ENCODE measurements at regions not wholly inside any gene's neighbourhood (a gene's known extent, or its start where the extent isn't known, plus 50 kb on each side); places are given as distances from the start of the nearest gene placed in this dataset.

DNA sequence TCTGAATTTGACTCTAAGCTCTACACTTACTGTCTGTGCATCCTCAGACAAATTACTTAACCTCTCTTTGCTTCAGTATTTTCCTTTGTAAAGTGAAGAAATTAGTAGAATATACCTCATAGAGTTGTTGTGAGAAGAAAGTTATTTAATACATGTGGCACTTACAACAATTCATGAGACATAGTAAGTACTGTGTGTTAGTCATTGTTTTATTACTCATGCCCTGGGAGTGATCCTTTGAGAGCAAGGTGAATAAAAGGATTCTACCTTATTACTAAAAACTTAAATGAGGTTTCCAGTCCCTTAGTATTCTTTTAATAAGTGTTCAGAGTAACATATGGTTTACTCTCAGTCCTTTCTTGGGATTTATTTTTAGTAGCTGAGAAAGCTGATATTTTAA is 233.6 kb upstream of the MAP3K7 start:
- no peak for DNase-seq (ENCODE audit: low read depth)
- TF ChIP-seq CTCF (conservative IDR thresholded peaks at IDR 0.05; ENCODE audit: low read length) = no peak

GRCh38 chr6:90819483-90819882 is 232.6 kb upstream of the MAP3K7 start:
- no peak for TF ChIP-seq CTCF (conservative IDR thresholded peaks at IDR 0.05; ENCODE audit: low read length)
- DNase-seq (ENCODE audit: low read depth) = no peak
- H3K4me3 ChIP-seq (ENCODE audit: low read length) = no peak overlapping the region

More for the DNA sequence above, 233.6 kb upstream of the MAP3K7 start:
- no peak overlapping the region for H3K4me3 ChIP-seq (ENCODE audit: low read length)

- no peak overlapping the region for H3K4me3 ChIP-seq (ENCODE audit: low read length)
- no peak for TF ChIP-seq CTCF (conservative IDR thresholded peaks at IDR 0.05; ENCODE audit: low read length)
- peak; percentile 1 for DNase-seq (ENCODE audit: low read depth)
Measured at GRCh38 chr6:90818163-90818562, 231.3 kb upstream of the MAP3K7 start.

- DNase-seq (ENCODE audit: low read depth) = no peak
- TF ChIP-seq CTCF (conservative IDR thresholded peaks at IDR 0.05; ENCODE audit: low read length) = no peak
- H3K4me3 ChIP-seq (ENCODE audit: low read length) = no peak overlapping the region
Measured at GRCh38 chr6:90816764-90817163, 229.9 kb upstream of the MAP3K7 start.

- DNase-seq (ENCODE audit: low read depth) = no peak
- TF ChIP-seq CTCF (conservative IDR thresholded peaks at IDR 0.05; ENCODE audit: low read length) = no peak
- no peak overlapping the region for H3K4me3 ChIP-seq (ENCODE audit: low read length)
Measured at GRCh38 chr6:90811596-90812226, 224.8 kb upstream of the MAP3K7 start.

DNA sequence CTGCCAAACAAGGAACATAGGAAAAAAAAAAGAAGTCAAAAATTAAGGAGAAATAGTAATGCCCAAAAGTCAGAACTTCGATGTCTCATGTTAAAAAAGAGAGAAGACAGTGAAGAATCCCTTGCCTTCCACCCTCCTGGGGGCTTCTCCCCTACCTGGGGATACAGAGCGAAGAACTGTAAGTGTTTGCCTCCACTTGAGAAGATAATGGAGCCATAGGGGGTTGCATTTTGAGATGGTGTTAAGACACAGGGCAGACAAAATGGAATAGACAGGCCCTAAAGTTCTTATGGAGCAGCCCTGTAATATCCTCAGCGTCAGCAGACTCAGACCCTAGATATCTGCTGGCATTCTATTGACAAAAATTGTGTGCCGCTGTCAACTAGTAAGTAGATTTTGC is 222.2 kb upstream of the MAP3K7 start:
- TF ChIP-seq CTCF (conservative IDR thresholded peaks at IDR 0.05; ENCODE audit: low read length) = no peak
- no peak for DNase-seq (ENCODE audit: low read depth)
- H3K4me3 ChIP-seq (ENCODE audit: low read length) = no peak overlapping the region

DNA sequence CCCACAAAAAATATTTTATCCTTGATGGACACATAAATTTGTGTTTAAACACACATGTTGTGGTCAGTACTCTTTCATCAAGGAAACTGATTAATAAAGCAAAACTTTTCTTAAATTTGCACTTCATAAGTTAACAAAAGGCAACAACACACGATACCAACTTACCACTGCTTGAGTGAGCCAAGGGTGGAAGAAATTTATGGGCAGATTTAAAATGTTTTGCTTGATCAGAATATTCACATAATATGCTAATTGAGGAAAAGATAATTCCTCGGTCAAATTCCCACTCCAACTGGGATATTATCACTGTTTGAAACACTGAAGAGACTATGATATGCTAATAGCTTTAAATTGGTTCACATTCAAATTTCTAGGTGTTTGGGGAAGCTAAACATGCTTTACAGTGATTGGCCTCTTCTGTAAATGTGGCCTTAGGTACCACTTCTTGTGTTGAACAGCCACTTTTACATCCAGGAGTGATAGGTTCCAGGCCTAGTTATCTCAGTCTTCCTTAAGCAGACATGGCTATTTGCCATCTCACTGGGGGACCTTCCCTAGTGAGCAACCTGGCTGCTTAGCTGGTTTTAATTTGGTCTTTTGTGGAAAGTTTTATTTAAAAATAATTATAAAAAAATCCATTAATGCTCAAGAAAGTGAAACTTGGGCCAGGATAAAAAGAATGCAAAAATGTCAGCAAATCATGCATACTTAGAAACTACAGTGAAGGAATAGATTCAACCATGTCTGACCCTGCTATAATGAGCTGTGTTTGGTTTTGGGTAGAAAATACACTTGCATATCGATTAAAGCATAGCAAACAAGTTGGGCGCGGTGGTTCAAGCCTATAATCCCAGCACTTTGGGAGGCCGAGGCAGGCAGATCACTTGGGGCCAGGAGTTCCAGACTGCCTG is 221.2 kb upstream of the MAP3K7 start:
- no peak for TF ChIP-seq CTCF (conservative IDR thresholded peaks at IDR 0.05; ENCODE audit: low read length)
- no peak overlapping the region for H3K4me3 ChIP-seq (ENCODE audit: low read length)
- DNase-seq (ENCODE audit: low read depth) = no peak
